A673 (cell line): ENCODE measurements at regions not wholly inside any gene's neighbourhood (a gene's known extent, or its start where the extent isn't known, plus 50 kb on each side); places are given as distances from the start of the nearest gene placed in this dataset.

Experiments
- CTCF ChIP-seq: fragments of 300-800, 200-600 bp; sonication (generic); conservative IDR thresholded peaks from 2 replicates; pipeline ENCODE4 v1.5.1; 2017; ENCODE audit warnings: low read depth, mild to moderate bottlenecking, antibody characterized with exemption, low read length, moderate library complexity, mixed read lengths
- EZH2 ChIP-seq: fragments of 200-600 bp; sonication (generic); IDR thresholded peaks from 2 replicates; pipeline ENCODE4 v1.6.1; 2017; ENCODE audit warnings: borderline replicate concordance, low read depth, mild to moderate bottlenecking, mixed read lengths, antibody characterized with exemption, low read length; ENCODE audit not compliant: poor library complexity, severe bottlenecking

- TF ChIP-seq CTCF, result no peak
- no peak for TF ChIP-seq EZH2
Observed at GRCh38 chr2:220995581-220995980, 576.5 kb downstream of the EPHA4 start.
